GM12878 (cell line): ENCODE measurements at regions not wholly inside any gene's neighbourhood (a gene's known extent, or its start where the extent isn't known, plus 50 kb on each side); places are given as distances from the start of the nearest gene placed in this dataset.

ENCODE experiments used
- ATAC-seq: fragments of 200-7000 bp; cut with Tn5 transposase; 3 replicates; pipeline ENCODE4 v1.9.1; 2020; ENCODE audit warnings: mild to moderate bottlenecking, moderate library complexity
- BruUV-seq: library from RNA; stranded (reverse); fragments of 400-500 nt; replicated peaks from 2 replicates; lab custom pipeline; 2021; lab: Mats Ljungman, UMichigan
- CTCF ChIA-PET: fragments of 300-600 bp; sonication (Branson Sonifier 250); formaldehyde crosslinking; extraction: SDS; loops from one replicate; lab custom pipeline; 2021; ENCODE audit warnings: inconsistent platforms; lab: Yijun Ruan, JAX
- POLR2A ChIA-PET: fragments of 350-600 bp; formaldehyde crosslinking; extraction: SDS; loops from one replicate; lab custom pipeline; 2021; ENCODE audit warnings: inconsistent platforms; lab: Charles Lee
- RAD21 ChIA-PET: fragments of 300-600 bp; sonication (Branson Sonifier 250); formaldehyde crosslinking; loops from one replicate; lab custom pipeline; 2023; ENCODE audit warnings: antibody characterized with exemption; ENCODE audit not compliant: unreplicated experiment; lab: Charles Lee
- SMC1A ChIA-PET: fragments of 300-600 bp; sonication (Branson Sonifier 250); formaldehyde crosslinking; loops from one replicate; lab custom pipeline; 2023; ENCODE audit not compliant: unreplicated experiment, uncharacterized antibody; lab: Charles Lee
- DNase-seq: peaks from one replicate; pipeline ENCODE4 v3.0.0-alpha.2; 2011; ENCODE audit warnings: low read depth, low spot score
- FAIRE-seq: peaks from 3 replicates; lab custom pipeline; 2011; peaks lifted over from hg19 to GRCh38; lab: Jason Lieb, UNC
- H2AFZ ChIP-seq: 2 replicates; pipeline ENCODE4 v1.6.0; 2011; ENCODE audit warnings: low read depth, low read length, control low read depth; ENCODE audit not compliant: control insufficient read depth
- H3K27ac ChIP-seq: 2 replicates; pipeline ENCODE4 v1.5.1; 2011; ENCODE audit warnings: control low read depth; ENCODE audit not compliant: control insufficient read depth, insufficient read depth
- H3K27me3 ChIP-seq, 2 experiments: replicated peaks in 1 of 2; 2 replicates each; pipeline versions ENCODE4 v1.6.0 to v1.6.1; 2011; ENCODE audit warnings: low read length in 1 of 2; ENCODE audit not compliant: control insufficient read depth in 2 of 2, insufficient read depth in 2 of 2
- H3K36me3 ChIP-seq, 2 experiments: 2 replicates each; pipeline ENCODE4 v1.5.1; 2011; ENCODE audit warnings: low read length in 1 of 2; ENCODE audit not compliant: control insufficient read depth in 2 of 2, insufficient read depth in 2 of 2
- H3K4me1 ChIP-seq: 2 replicates; pipeline ENCODE4 v1.6.1; 2011; ENCODE audit warnings: mild to moderate bottlenecking, low read length, moderate library complexity, mixed read lengths; ENCODE audit not compliant: control insufficient read depth, insufficient read depth
- H3K4me2 ChIP-seq: 2 replicates; pipeline ENCODE4 v1.6.0; 2011; ENCODE audit warnings: control low read depth; ENCODE audit not compliant: control insufficient read depth, insufficient read depth
- H3K4me3 ChIP-seq: fragments of 200-600 bp; sonication (generic); 2 replicates; pipeline ENCODE4 v1.5.1; 2016
- H3K79me2 ChIP-seq: 2 replicates; pipeline ENCODE4 v1.6.0; 2011; ENCODE audit warnings: low read length; ENCODE audit not compliant: control insufficient read depth, insufficient read depth
- H3K9ac ChIP-seq: 2 replicates; pipeline ENCODE4 v1.8.0; 2011; ENCODE audit warnings: low read length, control low read depth, mixed read lengths; ENCODE audit not compliant: control insufficient read depth, insufficient read depth
- H3K9me3 ChIP-seq: replicated peaks from 3 replicates; pipeline ENCODE4 v1.5.1; 2011; ENCODE audit warnings: mild to moderate bottlenecking, low read length; ENCODE audit not compliant: control insufficient read depth, insufficient read depth
- H4K20me1 ChIP-seq: 2 replicates; pipeline ENCODE4 v1.6.0; 2011; ENCODE audit not compliant: control insufficient read depth, insufficient read depth
- GABPA ChIP-seq: IDR thresholded peaks from 2 replicates; pipeline ENCODE4 v1.6.1; 2014; ENCODE audit warnings: antibody characterized with exemption, low read depth, mild to moderate bottlenecking, inconsistent platforms
- HDAC2 ChIP-seq: fragments of 200-600 bp; sonication (generic); IDR thresholded peaks from 2 replicates; pipeline ENCODE4 v1.6.1; 2017
- JUNB ChIP-seq: IDR thresholded peaks from 2 replicates; pipeline ENCODE4 v1.6.1; 2016; ENCODE audit warnings: antibody characterized with exemption, mild to moderate bottlenecking
- LARP7 ChIP-seq: fragments of 450-650 bp; IDR thresholded peaks from 2 replicates; pipeline ENCODE4 v1.6.1; 2017; ENCODE audit warnings: mild to moderate bottlenecking
- MLLT1 ChIP-seq: fragments of 450-650 bp; IDR thresholded peaks from 2 replicates; pipeline ENCODE4 v1.6.1; 2016; ENCODE audit warnings: mild to moderate bottlenecking
- NFXL1 ChIP-seq: fragments of 450-650 bp; IDR thresholded peaks from 2 replicates; pipeline ENCODE4 v1.6.1; 2017; ENCODE audit warnings: antibody characterized with exemption, mild to moderate bottlenecking, borderline replicate concordance
- PBX3 ChIP-seq: IDR thresholded peaks from 2 replicates; pipeline ENCODE4 v1.6.1; 2011; ENCODE audit warnings: mild to moderate bottlenecking, low read depth, low read length, moderate library complexity; ENCODE audit not compliant: insufficient replicate concordance
- RELA ChIP-seq: fragments of 450-650 bp; IDR thresholded peaks from 2 replicates; pipeline ENCODE4 v1.8.0; 2014; ENCODE audit warnings: borderline replicate concordance; ENCODE audit not compliant: partially characterized antibody
- SIN3A ChIP-seq: IDR thresholded peaks from 2 replicates; pipeline ENCODE4 v1.6.1; 2012; ENCODE audit warnings: low read depth, low read length, improper control_type of control experiment
- STAT1 ChIP-seq: fragments of 450-650 bp; conservative IDR thresholded peaks from 2 replicates; pipeline ENCODE4 v1.6.1; 2014; ENCODE audit warnings: antibody characterized with exemption, mild to moderate bottlenecking
- WRNIP1 ChIP-seq: IDR thresholded peaks from 2 replicates; pipeline ENCODE4 v1.6.1; 2011; ENCODE audit warnings: low read depth, low read length, improper control_type of control experiment, borderline replicate concordance
- ZNF592 ChIP-seq: fragments of 450-650 bp; IDR thresholded peaks from 2 replicates; pipeline ENCODE4 v1.6.1; 2017; ENCODE audit warnings: mild to moderate bottlenecking, moderate library complexity
- ZSCAN29 ChIP-seq: fragments of 450-650 bp; IDR thresholded peaks from 2 replicates; pipeline ENCODE4 v1.6.1; 2017; ENCODE audit warnings: mild to moderate bottlenecking, moderate library complexity
- WGBS: methylation state at CpG from one replicate; pipeline ENCODE4 v1.1.6; 2016; ENCODE audit warnings: low lambda C conversion rate; ENCODE audit not compliant: insufficient replicate concordance, insufficient coverage; ENCODE audit errors: missing lambda C conversion rate; 5-methylcytosine and 5-hydroxymethylcytosine counted together
- in situ Hi-C: fragments of 300-500 bp; cut with MboI; formaldehyde crosslinking; loops from 9 replicates; pipeline ENCODE4 v1.14.3; 2018; ENCODE audit warnings: mixed read lengths
- intact Hi-C: fragments of 100-400 bp; cut with micrococcal nuclease; formaldehyde crosslinking; loops from one replicate; pipeline ENCODE4 v1.14.2; 2022; ENCODE audit not compliant: unreplicated experiment
- TF ChIP-seq, protein P1 (sequence below): IDR thresholded peaks from 2 replicates; pipeline ENCODE4 v1.6.1; 2011; ENCODE audit warnings: borderline replicate concordance, low read depth, mild to moderate bottlenecking, moderate library complexity, mixed read lengths, low read length; ENCODE audit not compliant: insufficient read depth; ENCODE audit errors: extremely low read length

DNA sequence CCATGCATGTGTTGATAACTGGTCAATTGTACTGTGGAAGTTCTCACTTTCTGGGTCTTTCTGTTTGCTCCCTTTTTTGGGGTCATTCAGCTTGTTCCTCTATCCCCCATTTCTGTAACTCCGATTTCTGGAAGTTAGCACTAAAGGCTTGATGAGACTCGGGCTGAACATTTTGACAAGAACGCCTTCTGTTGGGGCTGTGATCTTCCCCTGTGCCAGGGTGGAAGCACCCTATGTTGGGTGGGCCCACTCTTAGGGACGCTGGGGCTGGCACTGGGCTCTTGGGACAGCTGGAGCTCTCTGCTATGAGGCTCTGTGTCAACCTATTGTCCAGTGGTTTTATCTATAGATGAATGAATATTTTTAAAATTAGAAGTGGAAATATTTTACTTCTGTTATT is 60.1 kb upstream of the FRMD1 start:
- intact Hi-C loops: no loop called here
- H3K27ac ChIP-seq: no peak overlapping the region
- TF ChIP-seq HDAC2: no peak
- TF ChIP-seq WRNIP1: no peak
- no peak for TF ChIP-seq NFXL1
- no peak for TF ChIP-seq GABPA
- no peak for TF ChIP-seq ZSCAN29
- TF ChIP-seq JUNB: no peak
- TF ChIP-seq ZNF592: no peak
- TF ChIP-seq SIN3A: no peak
- TF ChIP-seq MLLT1: no peak
- TF ChIP-seq, protein P1, sequence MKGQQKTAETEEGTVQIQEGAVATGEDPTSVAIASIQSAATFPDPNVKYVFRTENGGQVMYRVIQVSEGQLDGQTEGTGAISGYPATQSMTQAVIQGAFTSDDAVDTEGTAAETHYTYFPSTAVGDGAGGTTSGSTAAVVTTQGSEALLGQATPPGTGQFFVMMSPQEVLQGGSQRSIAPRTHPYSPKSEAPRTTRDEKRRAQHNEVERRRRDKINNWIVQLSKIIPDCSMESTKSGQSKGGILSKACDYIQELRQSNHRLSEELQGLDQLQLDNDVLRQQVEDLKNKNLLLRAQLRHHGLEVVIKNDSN: no peak
- no peak for TF ChIP-seq LARP7
- no peak for TF ChIP-seq RELA
- TF ChIP-seq STAT1: no peak
- TF ChIP-seq PBX3: no peak
- H3K36me3 ChIP-seq: no peaks in the 10 kb centered on the region
- CTCF ChIA-PET: no interaction called here
- no peak for ATAC-seq
- no peaks in the 10 kb centered on the region for H4K20me1 ChIP-seq
- no peaks in the 10 kb centered on the region for H3K79me2 ChIP-seq
- no peaks in the 10 kb centered on the region for H3K4me1 ChIP-seq
- in situ Hi-C loops: no loop called here
- H3K9ac ChIP-seq: no peak overlapping the region
- no TSS peak for BruUV-seq
- DNase-seq: no peak
- SMC1A ChIA-PET: no interaction called here
- H3K9me3 ChIP-seq: no peaks in the 10 kb centered on the region
- no peaks in the 10 kb centered on the region for H3K27me3 ChIP-seq
- no peak overlapping the region for H3K4me3 ChIP-seq
- no peak overlapping the region for H3K4me2 ChIP-seq
- no peak overlapping the region for H2AFZ ChIP-seq
- RAD21 ChIA-PET: no interaction called here
- FAIRE-seq: no peak
- WGBS: 2% methylated on average over 4 of the region's 4 CpGs
- POLR2A ChIA-PET: no interaction called here
